CD4-positive, alpha-beta T cell (primary cell): ENCODE measurements at regions not wholly inside any gene's neighbourhood (a gene's known extent, or its start where the extent isn't known, plus 50 kb on each side); places are given as distances from the start of the nearest gene placed in this dataset.

ENCODE experiments used
- ATAC-seq: fragments of 200-7000 bp; cut with Tn5 transposase; one replicate; pipeline ENCODE4 v1.10.0; 2022; ENCODE audit warnings: mild to moderate bottlenecking; ENCODE audit not compliant: poor library complexity
- CTCF ChIA-PET: fragments of 350-600 bp; sonication (Branson Sonifier 250); formaldehyde crosslinking; loops from one replicate; lab custom pipeline; 2021; ENCODE audit warnings: antibody characterized with exemption, inconsistent platforms; lab: Charles Lee
- POLR2A ChIA-PET: fragments of 350-600 bp; sonication (Branson Sonifier 250); formaldehyde crosslinking; loops from one replicate; lab custom pipeline; 2021; ENCODE audit warnings: antibody characterized with exemption, inconsistent platforms; lab: Charles Lee
- DNase-seq, 14 experiments: peaks; one replicate each; pipeline ENCODE4 v3.0.0-alpha.2; 2013 to 2020; ENCODE audit warnings: mixed read lengths in 2 of 14
- H3K27ac ChIP-seq, 2 donors: one replicate each; pipeline versions ENCODE4 v1.5.1 to v1.7.0; 2013; ENCODE audit warnings: low read length in 2 of 2, low read depth in 1 of 2, mild to moderate bottlenecking in 1 of 2
- H3K27me3 ChIP-seq, 2 experiments: 1 replicate in 1 of 2; 2 replicates in 1 of 2; pipeline versions ENCODE4 v1.6.1 to v1.7.0; 2013; ENCODE audit warnings: low read length in 2 of 2, control low read depth in 1 of 2, mild to moderate bottlenecking in 1 of 2, moderate library complexity in 1 of 2; ENCODE audit not compliant: insufficient read depth in 2 of 2, control insufficient read depth in 1 of 2
- H3K36me3 ChIP-seq: one replicate; pipeline ENCODE4 v1.6.1; 2013; ENCODE audit warnings: low read length, control low read depth; ENCODE audit not compliant: insufficient read depth
- H3K4me1 ChIP-seq: one replicate; pipeline ENCODE4 v1.6.1; 2013; ENCODE audit warnings: low read length, control low read depth; ENCODE audit not compliant: insufficient read depth
- H3K4me3 ChIP-seq: one replicate; pipeline ENCODE4 v1.5.1; 2013; ENCODE audit warnings: mild to moderate bottlenecking, low read length, moderate library complexity
- H3K9me3 ChIP-seq, 2 experiments: 1 replicate in 1 of 2; 2 replicates in 1 of 2; pipeline versions ENCODE4 v1.6.1 to v1.7.0; 2013; ENCODE audit warnings: low read length in 2 of 2, mild to moderate bottlenecking in 2 of 2, control low read depth in 1 of 2, moderate library complexity in 1 of 2; ENCODE audit not compliant: control insufficient read depth in 1 of 2, insufficient read depth in 1 of 2
- H3K27ac Mint-ChIP-seq: one replicate; pipeline ENCODE4 v1.8.0; 2020; ENCODE audit warnings: mixed read lengths
- H3K27me3 Mint-ChIP-seq: one replicate; pipeline ENCODE4 v1.8.0; 2021; ENCODE audit warnings: mixed read lengths
- H3K36me3 Mint-ChIP-seq: one replicate; pipeline ENCODE4 v1.8.0; 2021; ENCODE audit warnings: low read depth, mixed read lengths
- H3K4me1 Mint-ChIP-seq: one replicate; pipeline ENCODE4 v1.8.0; 2021; ENCODE audit warnings: low read depth, mixed read lengths
- H3K4me3 Mint-ChIP-seq: one replicate; pipeline ENCODE4 v1.8.0; 2020; ENCODE audit warnings: mild to moderate bottlenecking, mixed read lengths
- H3K9me3 Mint-ChIP-seq: one replicate; pipeline ENCODE4 v1.8.0; 2020; ENCODE audit warnings: mixed read lengths
- CTCF ChIP-seq: fragments of 200-600 bp; IDR thresholded peaks from one replicate; pipeline ENCODE4 v1.8.0; 2022; ENCODE audit warnings: antibody characterized with exemption, mild to moderate bottlenecking
- intact Hi-C, 2 experiments: fragments of 100-400 bp; cut with DNase I in 1 of 2; cut with micrococcal nuclease in 1 of 2; formaldehyde crosslinking; loops; one replicate each; pipeline versions ENCODE4 v1.15.1 to v1.9.0; 2023 to 2025; cut with DNase I, micrococcal nuclease

DNA sequence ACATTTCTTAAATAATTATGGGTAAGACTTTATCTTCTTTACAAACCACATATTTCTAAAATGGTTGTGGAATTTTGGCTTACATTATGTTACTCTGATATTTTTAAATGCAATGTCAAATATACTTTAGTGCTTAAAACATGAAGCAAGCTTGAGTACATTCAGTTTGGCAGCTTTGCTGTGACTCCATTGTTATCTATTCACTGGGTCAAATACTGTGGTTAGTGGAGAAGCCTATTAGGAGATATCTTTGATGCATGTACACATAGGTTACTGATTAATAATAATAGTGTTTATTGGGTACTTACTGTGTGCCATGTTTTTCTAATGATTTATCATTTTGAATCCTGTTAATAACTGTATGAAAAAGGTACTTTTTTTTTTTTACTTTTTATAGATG, 520.4 kb upstream of the B3GALT2 start:
- H3K27ac ChIP-seq: no peak overlapping the region
- Mint-ChIP-seq H3K36me3 (no peaks in the 10 kb centered on the region), H3K4me3 (no peak overlapping the region), H3K9me3 (peaks cover 3% of the 10 kb centered on the region), H3K4me1 (peaks cover 21% of the 10 kb centered on the region), H3K27ac (no peak overlapping the region), H3K27me3 (no peaks in the 10 kb centered on the region)
- H3K4me1 ChIP-seq: no peaks in the 10 kb centered on the region
- no peaks in the 10 kb centered on the region for H3K9me3 ChIP-seq
- H3K27me3 ChIP-seq: no peaks in the 10 kb centered on the region
- POLR2A ChIA-PET: no interaction called here
- DNase-seq (no peak), ATAC-seq (no peak)
- no peaks in the 10 kb centered on the region for H3K36me3 ChIP-seq
- no peak overlapping the region for H3K4me3 ChIP-seq
- CTCF ChIA-PET: interaction anchor here (0.6 kb wide), 1 partner anchor 25 kb away, joined by 4 read pairs; no protein-coding TSS in a partner anchor
- intact Hi-C loops: no loop called here
- no peak for TF ChIP-seq CTCF

- ChIA-PET POLR2A (no interaction called here), CTCF (no interaction called here)
- Mint-ChIP-seq H3K36me3 (no peaks in the 10 kb centered on the region), H3K27me3 (no peaks in the 10 kb centered on the region), H3K9me3 (peaks cover 3% of the 10 kb centered on the region), H3K27ac (no peak overlapping the region), H3K4me1 (peaks cover 31% of the 10 kb centered on the region), H3K4me3 (no peak overlapping the region)
- Histone ChIP-seq H3K4me3 (no peak overlapping the region), H3K27me3 (no peaks in the 10 kb centered on the region), H3K9me3 (no peaks in the 10 kb centered on the region), H3K36me3 (no peaks in the 10 kb centered on the region), H3K4me1 (no peaks in the 10 kb centered on the region), H3K27ac (no peak overlapping the region)
- no peak for TF ChIP-seq CTCF
- intact Hi-C loops: no loop called here
- DNase-seq (no peak), ATAC-seq (no peak)
Measured at GRCh38 chr1:193705554-193705981, 519.2 kb upstream of the B3GALT2 start.

- no peaks in the 10 kb centered on the region for H3K9me3 ChIP-seq
- no peaks in the 10 kb centered on the region for H3K36me3 ChIP-seq
- Mint-ChIP-seq H3K9me3 (no peaks in the 10 kb centered on the region), H3K36me3 (no peaks in the 10 kb centered on the region), H3K4me1 (peaks cover 24% of the 10 kb centered on the region), H3K27ac (no peak overlapping the region), H3K27me3 (no peaks in the 10 kb centered on the region), H3K4me3 (no peak overlapping the region)
- POLR2A ChIA-PET: no interaction called here
- no peak overlapping the region for H3K27ac ChIP-seq
- no peak overlapping the region for H3K4me3 ChIP-seq
- no peak for DNase-seq
- no peaks in the 10 kb centered on the region for H3K27me3 ChIP-seq
- ATAC-seq: no peak
- no peak for TF ChIP-seq CTCF
- no peaks in the 10 kb centered on the region for H3K4me1 ChIP-seq
- intact Hi-C loops: no loop called here
- CTCF ChIA-PET: interaction anchor here (1.1 kb wide), 1 partner anchor 11 kb away, joined by 3 read pairs; no protein-coding TSS in a partner anchor
Measured at GRCh38 chr1:193703655-193704054, 517.2 kb upstream of the B3GALT2 start.
